ENCODE measurements at regions not wholly inside any gene's neighbourhood (a gene's known extent, or its start where the extent isn't known, plus 50 kb on each side); places are given as distances from the start of the nearest gene placed in this dataset.

DNA sequence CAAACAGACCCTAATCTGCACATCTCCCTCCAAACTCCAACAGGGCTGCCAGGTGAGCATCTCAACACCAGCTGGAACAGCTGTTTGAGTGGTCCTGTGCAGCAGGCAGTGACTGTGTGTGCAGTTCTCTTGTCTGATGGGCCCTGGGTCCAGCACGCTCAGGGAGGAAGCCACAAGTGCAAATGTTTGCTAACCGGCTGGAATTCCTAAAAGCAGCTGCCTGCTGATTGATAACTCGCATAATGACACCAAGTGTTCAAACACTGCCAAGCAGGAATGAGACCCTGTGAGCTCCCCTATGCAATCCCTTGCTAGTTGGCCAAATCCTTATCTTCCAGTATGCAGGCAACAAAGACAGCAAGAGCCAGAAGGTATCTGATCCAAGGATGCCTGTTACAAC, 650.6 kb downstream of the CBLN4 start:
- no peaks in the 10 kb centered on the region for H3K4me1 ChIP-seq (ENCODE audit: insufficient read depth)
- DNase-seq (ENCODE audit: low spot score), result no peak
- no peaks in the 10 kb centered on the region for H3K27me3 ChIP-seq (ENCODE audit: insufficient read depth)
- H3K9me3 Mint-ChIP-seq, result peaks cover 96% of the 10 kb centered on the region
- no peak overlapping the region for H3K4me2 ChIP-seq
- TF ChIP-seq, protein P1, sequence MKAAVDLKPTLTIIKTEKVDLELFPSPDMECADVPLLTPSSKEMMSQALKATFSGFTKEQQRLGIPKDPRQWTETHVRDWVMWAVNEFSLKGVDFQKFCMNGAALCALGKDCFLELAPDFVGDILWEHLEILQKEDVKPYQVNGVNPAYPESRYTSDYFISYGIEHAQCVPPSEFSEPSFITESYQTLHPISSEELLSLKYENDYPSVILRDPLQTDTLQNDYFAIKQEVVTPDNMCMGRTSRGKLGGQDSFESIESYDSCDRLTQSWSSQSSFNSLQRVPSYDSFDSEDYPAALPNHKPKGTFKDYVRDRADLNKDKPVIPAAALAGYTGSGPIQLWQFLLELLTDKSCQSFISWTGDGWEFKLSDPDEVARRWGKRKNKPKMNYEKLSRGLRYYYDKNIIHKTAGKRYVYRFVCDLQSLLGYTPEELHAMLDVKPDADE (IDR thresholded peaks at IDR 0.05), result no peak
- H3K9me2 ChIP-seq (ENCODE audit: insufficient read depth), result no peaks in the 10 kb centered on the region
- H2AFZ ChIP-seq, result no peak overlapping the region
- H3K36me3 ChIP-seq (ENCODE audit: insufficient read depth), result peaks cover 8% of the 10 kb centered on the region; the same call in 1 of the 2 replicates
- peaks cover 2% of the 10 kb centered on the region for H3K27me3 Mint-ChIP-seq (ENCODE audit: insufficient read depth, low read depth, poor library complexity)
- no peak overlapping the region for H3K27ac Mint-ChIP-seq
- ATAC-seq, result no peak
- H3K4me3 ChIP-seq, result no peak overlapping the region
- H3K79me2 ChIP-seq (replicated peaks; ENCODE audit: insufficient read depth), result no peaks in the 10 kb centered on the region
- H3F3A ChIP-seq (replicated peaks; ENCODE audit: low read depth), result no peaks in the 10 kb centered on the region
- H3K4me1 Mint-ChIP-seq, result no peaks in the 10 kb centered on the region
- H3K4me3 Mint-ChIP-seq, result no peak overlapping the region
- no peak overlapping the region for H3K27ac ChIP-seq (ENCODE audit: low read depth)
- no peaks in the 10 kb centered on the region for H4K20me1 ChIP-seq (replicated peaks; ENCODE audit: insufficient read depth)
- H3K36me3 Mint-ChIP-seq (ENCODE audit: low read depth), result peaks cover 30% of the 10 kb centered on the region; the same call in 2 of the 3 replicates

DNA sequence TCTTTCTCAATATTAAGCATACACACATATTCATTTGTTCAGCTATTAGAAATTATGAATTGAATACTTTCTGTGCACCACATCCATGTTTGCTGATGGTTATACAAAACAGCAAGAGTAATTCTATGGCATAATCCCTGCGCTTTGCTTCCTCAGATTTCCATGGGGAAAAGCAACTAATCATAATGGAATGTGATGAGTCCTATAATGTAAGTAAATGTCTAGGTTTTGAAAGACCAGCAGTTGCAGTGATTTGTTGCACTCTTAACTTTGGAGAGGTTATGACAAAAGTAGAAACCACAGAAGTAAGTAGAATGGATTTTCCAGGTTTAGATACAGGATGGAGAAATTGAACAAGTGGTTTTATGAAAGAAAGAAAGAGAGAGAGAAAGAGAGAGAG, 652.1 kb downstream of the CBLN4 start:
- H3K4me1 ChIP-seq (ENCODE audit: insufficient read depth), result no peaks in the 10 kb centered on the region
- H3K27ac ChIP-seq (ENCODE audit: low read depth), result no peak overlapping the region
- ATAC-seq (no peak), DNase-seq (ENCODE audit: low spot score) (no peak)
- H3F3A ChIP-seq (replicated peaks; ENCODE audit: low read depth), result no peaks in the 10 kb centered on the region
- peaks cover 2% of the 10 kb centered on the region for H3K27me3 Mint-ChIP-seq (ENCODE audit: insufficient read depth, low read depth, poor library complexity)
- no peak overlapping the region for H3K4me3 ChIP-seq
- TF ChIP-seq CREB1 (CRISPR knock-in tag; IDR thresholded peaks at IDR 0.05; ENCODE audit: low read depth) (no peak), JUNB (IDR thresholded peaks at IDR 0.05; ENCODE audit: unreplicated experiment) (no peak), POLR2AphosphoS5 (IDR thresholded peaks at IDR 0.05; ENCODE audit: low read depth) (no peak), EZH2 (IDR thresholded peaks at IDR 0.05; ENCODE audit: low read depth, unreplicated experiment) (no peak), STAT1 (IDR thresholded peaks at IDR 0.05; ENCODE audit: unreplicated experiment) (no peak)
- TF ChIP-seq, protein P2, sequence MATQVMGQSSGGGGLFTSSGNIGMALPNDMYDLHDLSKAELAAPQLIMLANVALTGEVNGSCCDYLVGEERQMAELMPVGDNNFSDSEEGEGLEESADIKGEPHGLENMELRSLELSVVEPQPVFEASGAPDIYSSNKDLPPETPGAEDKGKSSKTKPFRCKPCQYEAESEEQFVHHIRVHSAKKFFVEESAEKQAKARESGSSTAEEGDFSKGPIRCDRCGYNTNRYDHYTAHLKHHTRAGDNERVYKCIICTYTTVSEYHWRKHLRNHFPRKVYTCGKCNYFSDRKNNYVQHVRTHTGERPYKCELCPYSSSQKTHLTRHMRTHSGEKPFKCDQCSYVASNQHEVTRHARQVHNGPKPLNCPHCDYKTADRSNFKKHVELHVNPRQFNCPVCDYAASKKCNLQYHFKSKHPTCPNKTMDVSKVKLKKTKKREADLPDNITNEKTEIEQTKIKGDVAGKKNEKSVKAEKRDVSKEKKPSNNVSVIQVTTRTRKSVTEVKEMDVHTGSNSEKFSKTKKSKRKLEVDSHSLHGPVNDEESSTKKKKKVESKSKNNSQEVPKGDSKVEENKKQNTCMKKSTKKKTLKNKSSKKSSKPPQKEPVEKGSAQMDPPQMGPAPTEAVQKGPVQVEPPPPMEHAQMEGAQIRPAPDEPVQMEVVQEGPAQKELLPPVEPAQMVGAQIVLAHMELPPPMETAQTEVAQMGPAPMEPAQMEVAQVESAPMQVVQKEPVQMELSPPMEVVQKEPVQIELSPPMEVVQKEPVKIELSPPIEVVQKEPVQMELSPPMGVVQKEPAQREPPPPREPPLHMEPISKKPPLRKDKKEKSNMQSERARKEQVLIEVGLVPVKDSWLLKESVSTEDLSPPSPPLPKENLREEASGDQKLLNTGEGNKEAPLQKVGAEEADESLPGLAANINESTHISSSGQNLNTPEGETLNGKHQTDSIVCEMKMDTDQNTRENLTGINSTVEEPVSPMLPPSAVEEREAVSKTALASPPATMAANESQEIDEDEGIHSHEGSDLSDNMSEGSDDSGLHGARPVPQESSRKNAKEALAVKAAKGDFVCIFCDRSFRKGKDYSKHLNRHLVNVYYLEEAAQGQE (IDR thresholded peaks at IDR 0.05; ENCODE audit: unreplicated experiment), result no peak
- no peaks in the 10 kb centered on the region for H3K79me2 ChIP-seq (replicated peaks; ENCODE audit: insufficient read depth)
- no peak overlapping the region for H3K4me2 ChIP-seq
- peaks cover 26% of the 10 kb centered on the region; the same call in 2 of the 3 replicates for H3K36me3 Mint-ChIP-seq (ENCODE audit: low read depth)
- no peak overlapping the region for H2AFZ ChIP-seq
- H3K4me1 Mint-ChIP-seq, result no peaks in the 10 kb centered on the region
- H3K27me3 ChIP-seq (ENCODE audit: insufficient read depth), result no peaks in the 10 kb centered on the region
- no peaks in the 10 kb centered on the region for H3K9me2 ChIP-seq (ENCODE audit: insufficient read depth)
- H4K20me1 ChIP-seq (replicated peaks; ENCODE audit: insufficient read depth), result no peaks in the 10 kb centered on the region
- H3K9me3 Mint-ChIP-seq, result peaks cover 99% of the 10 kb centered on the region
- no peak overlapping the region for H3K27ac Mint-ChIP-seq
- peaks cover 8% of the 10 kb centered on the region; the same call in 1 of the 2 replicates for H3K36me3 ChIP-seq (ENCODE audit: insufficient read depth)
- H3K4me3 Mint-ChIP-seq, result no peak overlapping the region

All from GM23338 (cell line).